ENCODE measurements at regions not wholly inside any gene's neighbourhood (a gene's known extent, or its start where the extent isn't known, plus 50 kb on each side); places are given as distances from the start of the nearest gene placed in this dataset.

DNA sequence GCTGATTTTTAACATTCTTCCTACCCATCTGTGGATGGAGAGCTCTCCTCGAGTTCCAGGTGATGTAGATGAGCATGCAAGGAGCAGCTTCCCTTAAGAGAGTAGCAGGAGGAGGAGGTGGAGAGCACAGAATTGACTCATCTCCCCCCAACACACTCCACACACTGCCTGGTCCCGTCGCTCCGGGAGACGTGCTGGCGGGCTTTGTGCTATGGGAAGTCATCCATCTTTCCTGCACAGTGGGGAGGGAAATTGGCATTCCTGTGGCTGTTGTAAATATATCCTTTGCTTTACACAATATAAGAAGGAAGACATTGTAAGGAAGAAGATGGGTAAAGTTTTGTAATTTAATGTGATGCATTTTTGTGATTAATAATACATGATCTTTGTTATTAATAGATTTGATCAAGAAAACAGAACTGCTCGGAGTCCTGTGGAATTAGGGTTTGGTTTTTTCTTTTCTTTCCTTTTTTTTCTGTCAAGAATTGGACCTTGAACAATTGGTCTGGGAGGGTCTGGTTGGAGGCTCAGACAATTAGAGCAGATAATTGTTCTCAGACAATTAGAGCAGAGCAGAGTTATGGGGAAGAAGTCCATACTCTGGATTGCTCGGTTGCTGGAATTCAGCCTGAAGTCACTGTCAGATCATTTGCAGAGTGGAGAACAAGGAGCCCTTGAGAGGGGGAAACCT lies 297.8 kb downstream of the GADD45G start:
- H3K9me3 ChIP-seq (ENCODE audit: control insufficient read depth in 2 of 2, insufficient read depth in 1 of 2, low read depth in 1 of 2, low read length in 1 of 2): no peaks in the 10 kb centered on the region
- H3K4me1 ChIP-seq (ENCODE audit: control insufficient read depth in 2 of 2, insufficient read depth in 2 of 2, low read length in 1 of 2): no peaks in the 10 kb centered on the region
- H3K4me3 ChIP-seq (ENCODE audit: low read depth in 1 of 2, low read length in 2 of 2): no peak overlapping the region
- H3K27ac ChIP-seq (ENCODE audit: low read depth in 2 of 2, low read length in 1 of 2): no peak overlapping the region
- H3K27me3 ChIP-seq (ENCODE audit: control insufficient read depth in 1 of 2, insufficient read depth in 2 of 2, low read length in 2 of 2): no peaks in the 10 kb centered on the region
- no peaks in the 10 kb centered on the region for H3K36me3 ChIP-seq (ENCODE audit: control insufficient read depth in 2 of 2, insufficient read depth in 2 of 2, low read length in 1 of 2)
- WGBS, 2 donors: 52 to 63% methylated on average over 8 of the region's 8 CpGs

DNA sequence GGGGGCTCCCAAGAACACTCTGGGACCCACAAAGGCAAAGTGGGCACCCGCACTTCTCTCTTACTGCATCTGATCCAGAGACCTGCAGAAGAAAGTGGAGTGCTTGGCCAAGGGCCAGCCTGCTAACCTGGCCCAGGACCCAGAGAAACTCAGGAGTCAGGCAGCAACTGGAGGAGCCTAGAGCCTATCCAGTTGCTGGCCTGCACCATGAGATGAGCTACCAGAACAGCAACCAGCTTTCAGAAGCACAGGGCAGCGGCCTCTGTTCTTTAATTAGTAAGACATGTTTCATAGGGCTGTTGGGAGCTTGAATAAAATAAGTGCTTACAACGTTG lies 298.3 kb downstream of the GADD45G start:
- 80 to 84% methylated on average over 3 of the region's 3 CpGs for WGBS, 2 donors
- H3K9me3 ChIP-seq (ENCODE audit: control insufficient read depth in 2 of 2, insufficient read depth in 1 of 2, low read depth in 1 of 2, low read length in 1 of 2): no peaks in the 10 kb centered on the region
- H3K27me3 ChIP-seq (ENCODE audit: control insufficient read depth in 1 of 2, insufficient read depth in 2 of 2, low read length in 2 of 2): no peaks in the 10 kb centered on the region

DNA sequence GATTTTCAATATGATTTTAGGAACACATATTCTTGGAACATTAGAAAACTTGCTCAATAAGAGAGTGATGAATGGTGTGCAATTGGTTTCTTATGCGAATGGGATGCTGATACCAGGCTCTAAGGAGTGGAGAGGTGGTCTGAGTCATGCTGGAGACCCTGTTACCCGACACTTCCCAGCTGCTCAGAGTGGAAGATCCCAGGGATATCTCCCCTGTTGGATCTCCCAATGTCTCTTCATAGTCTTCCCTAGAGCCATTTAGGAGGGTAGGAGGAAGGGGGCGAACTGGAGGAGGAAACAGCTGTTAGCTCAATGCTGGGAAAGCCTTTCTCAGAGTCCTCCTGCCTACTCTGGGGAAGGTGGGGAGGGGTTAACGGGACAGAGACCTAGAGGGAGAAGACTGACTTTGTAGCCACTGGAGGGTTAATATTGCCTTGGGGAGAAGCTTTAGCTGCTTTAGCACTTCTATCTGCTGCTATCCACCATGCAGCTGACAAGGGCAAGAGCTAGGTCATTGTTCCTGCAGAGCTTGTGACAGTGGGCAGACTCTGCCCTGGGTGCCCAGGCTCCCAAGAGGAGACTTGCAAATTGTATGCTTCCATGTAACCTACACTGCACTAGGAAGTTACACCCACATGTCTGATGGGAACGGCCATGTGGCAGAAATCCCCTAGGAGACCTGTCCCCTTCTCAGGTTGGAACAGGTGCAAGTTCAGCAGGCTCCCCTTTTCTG lies 301.0 kb downstream of the GADD45G start:
- H3K9me3 ChIP-seq (ENCODE audit: control insufficient read depth in 2 of 2, insufficient read depth in 1 of 2, low read depth in 1 of 2, low read length in 1 of 2): no peaks in the 10 kb centered on the region
- WGBS, 2 donors: 84 to 89% methylated on average over 5 of the region's 5 CpGs
- no peak overlapping the region for H3K27ac ChIP-seq (ENCODE audit: low read depth in 2 of 2, low read length in 1 of 2)
- H3K4me1 ChIP-seq (ENCODE audit: control insufficient read depth in 2 of 2, insufficient read depth in 2 of 2, low read length in 1 of 2): no peaks in the 10 kb centered on the region
- no peak overlapping the region for H3K4me3 ChIP-seq (ENCODE audit: low read depth in 1 of 2, low read length in 2 of 2)
- H3K27me3 ChIP-seq (ENCODE audit: control insufficient read depth in 1 of 2, insufficient read depth in 2 of 2, low read length in 2 of 2): no peaks in the 10 kb centered on the region
- H3K36me3 ChIP-seq (ENCODE audit: control insufficient read depth in 2 of 2, insufficient read depth in 2 of 2, low read length in 1 of 2): no peaks in the 10 kb centered on the region

More for the DNA sequence above, 298.3 kb downstream of the GADD45G start:
- Histone ChIP-seq H3K4me3 (ENCODE audit: low read depth in 1 of 2, low read length in 2 of 2) (no peak overlapping the region), H3K36me3 (ENCODE audit: control insufficient read depth in 2 of 2, insufficient read depth in 2 of 2, low read length in 1 of 2) (no peaks in the 10 kb centered on the region), H3K4me1 (ENCODE audit: control insufficient read depth in 2 of 2, insufficient read depth in 2 of 2, low read length in 1 of 2) (no peaks in the 10 kb centered on the region), H3K27ac (ENCODE audit: low read depth in 2 of 2, low read length in 1 of 2) (no peak overlapping the region)

DNA sequence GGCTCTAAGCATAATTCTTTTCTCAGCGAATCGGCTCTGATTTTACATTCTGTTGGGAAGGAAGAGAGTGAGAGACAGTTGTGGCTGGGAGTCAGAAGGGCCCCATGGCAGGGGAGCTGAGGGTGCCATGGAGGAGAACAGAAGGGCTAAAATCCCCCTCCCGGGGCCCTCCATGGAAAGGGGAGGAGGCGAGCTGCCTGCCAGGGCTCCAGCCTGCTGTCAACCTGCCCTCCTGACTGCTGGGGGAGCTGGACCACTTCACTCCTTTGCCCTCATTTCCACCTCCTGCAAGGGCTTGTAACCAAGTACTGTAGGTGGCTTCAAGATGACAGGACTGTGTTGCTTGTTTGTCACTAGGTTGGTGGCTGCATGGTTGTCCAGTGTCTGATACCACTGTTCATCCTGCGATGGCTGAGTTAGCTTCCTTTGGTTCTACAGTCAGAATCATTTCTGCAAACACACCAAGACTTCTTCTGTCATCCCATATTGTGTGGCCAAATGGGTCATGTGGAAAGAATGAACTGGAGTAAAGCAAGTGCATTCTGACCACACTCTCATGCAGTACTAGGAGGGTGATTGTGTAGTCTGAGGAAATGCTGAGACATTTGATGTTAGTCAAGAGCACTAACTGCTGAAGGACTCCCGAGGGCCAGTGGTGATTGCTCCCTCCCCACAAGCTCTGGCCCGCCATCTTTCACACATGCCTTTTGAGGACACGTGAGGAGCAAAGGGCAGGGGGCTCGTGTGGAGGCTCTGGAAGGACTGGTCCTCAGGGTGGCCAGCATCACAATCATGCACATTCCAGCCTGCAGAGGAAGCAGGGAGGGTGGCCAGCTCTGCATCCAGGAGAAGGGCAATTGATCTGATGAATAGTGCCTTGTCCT lies 307.2 kb downstream of the GADD45G start:
- H3K36me3 ChIP-seq (ENCODE audit: control insufficient read depth in 2 of 2, insufficient read depth in 2 of 2, low read length in 1 of 2): no peaks in the 10 kb centered on the region
- 85 to 87% methylated on average over 9 of the region's 9 CpGs for WGBS, 2 donors

DNA sequence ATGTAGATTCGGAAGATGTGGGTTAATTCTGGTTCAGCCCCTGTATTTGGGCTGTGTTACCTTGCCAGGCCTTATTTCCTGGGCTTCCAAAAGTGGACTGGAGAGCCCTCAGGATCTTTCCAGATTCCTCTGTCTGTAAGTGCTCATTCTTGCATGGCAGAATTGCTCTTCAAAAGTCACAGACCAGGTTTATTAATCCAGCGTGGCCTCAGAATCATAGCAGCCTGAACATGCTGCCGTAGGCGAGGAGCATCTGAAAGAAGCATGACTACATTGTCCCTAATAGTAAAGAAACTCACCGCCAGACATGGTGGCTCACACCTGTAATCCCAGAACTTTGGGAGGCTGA lies 307.8 kb downstream of the GADD45G start:
- WGBS, 2 donors: 94 to 97% methylated on average over 5 of the region's 5 CpGs
- H3K36me3 ChIP-seq (ENCODE audit: control insufficient read depth in 2 of 2, insufficient read depth in 2 of 2, low read length in 1 of 2): no peaks in the 10 kb centered on the region
- no peaks in the 10 kb centered on the region for H3K4me1 ChIP-seq (ENCODE audit: control insufficient read depth in 2 of 2, insufficient read depth in 2 of 2, low read length in 1 of 2)
- H3K9me3 ChIP-seq (ENCODE audit: control insufficient read depth in 2 of 2, insufficient read depth in 1 of 2, low read depth in 1 of 2, low read length in 1 of 2): no peaks in the 10 kb centered on the region
- no peaks in the 10 kb centered on the region for H3K27me3 ChIP-seq (ENCODE audit: control insufficient read depth in 1 of 2, insufficient read depth in 2 of 2, low read length in 2 of 2)
- no peak overlapping the region for H3K4me3 ChIP-seq (ENCODE audit: low read depth in 1 of 2, low read length in 2 of 2)
- H3K27ac ChIP-seq (ENCODE audit: low read depth in 2 of 2, low read length in 1 of 2): no peak overlapping the region

More for the DNA sequence above, 307.2 kb downstream of the GADD45G start:
- H3K4me1 ChIP-seq (ENCODE audit: control insufficient read depth in 2 of 2, insufficient read depth in 2 of 2, low read length in 1 of 2): no peaks in the 10 kb centered on the region
- no peaks in the 10 kb centered on the region for H3K9me3 ChIP-seq (ENCODE audit: control insufficient read depth in 2 of 2, insufficient read depth in 1 of 2, low read depth in 1 of 2, low read length in 1 of 2)
- H3K27me3 ChIP-seq (ENCODE audit: control insufficient read depth in 1 of 2, insufficient read depth in 2 of 2, low read length in 2 of 2): no peaks in the 10 kb centered on the region
- H3K27ac ChIP-seq (ENCODE audit: low read depth in 2 of 2, low read length in 1 of 2): no peak overlapping the region
- H3K4me3 ChIP-seq (ENCODE audit: low read depth in 1 of 2, low read length in 2 of 2): no peak overlapping the region

DNA sequence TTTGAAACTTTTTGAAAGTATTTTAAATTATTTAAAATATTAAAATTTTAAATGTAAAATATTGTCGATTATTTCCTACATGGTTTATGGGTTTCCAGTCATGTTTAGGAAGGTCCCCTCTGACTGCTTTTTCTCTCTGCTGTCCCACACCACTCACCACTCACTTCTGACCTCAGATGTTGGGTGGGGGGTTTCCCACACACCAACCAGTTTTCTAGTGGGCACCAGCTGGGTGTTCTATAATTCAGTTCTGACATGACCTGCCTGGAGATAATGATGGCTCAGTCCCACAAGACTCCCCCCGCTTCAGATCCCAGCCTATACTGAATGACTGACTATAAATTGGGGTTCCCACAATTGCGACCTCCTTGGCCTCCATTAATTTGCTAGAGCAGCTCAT lies 310.4 kb downstream of the GADD45G start:
- Histone ChIP-seq H3K36me3 (ENCODE audit: control insufficient read depth in 2 of 2, insufficient read depth in 2 of 2, low read length in 1 of 2) (no peaks in the 10 kb centered on the region), H3K4me3 (ENCODE audit: low read depth in 1 of 2, low read length in 2 of 2) (no peak overlapping the region), H3K27ac (ENCODE audit: low read depth in 2 of 2, low read length in 1 of 2) (no peak overlapping the region), H3K9me3 (ENCODE audit: control insufficient read depth in 2 of 2, insufficient read depth in 1 of 2, low read depth in 1 of 2, low read length in 1 of 2) (peaks cover 0 to 2% of the 10 kb centered on the region in 2 donors), H3K4me1 (ENCODE audit: control insufficient read depth in 2 of 2, insufficient read depth in 2 of 2, low read length in 1 of 2) (no peaks in the 10 kb centered on the region), H3K27me3 (ENCODE audit: control insufficient read depth in 1 of 2, insufficient read depth in 2 of 2, low read length in 2 of 2) (no peaks in the 10 kb centered on the region)
- WGBS, 2 donors: 81 to 93% methylated on average over 3 of the region's 3 CpGs

DNA sequence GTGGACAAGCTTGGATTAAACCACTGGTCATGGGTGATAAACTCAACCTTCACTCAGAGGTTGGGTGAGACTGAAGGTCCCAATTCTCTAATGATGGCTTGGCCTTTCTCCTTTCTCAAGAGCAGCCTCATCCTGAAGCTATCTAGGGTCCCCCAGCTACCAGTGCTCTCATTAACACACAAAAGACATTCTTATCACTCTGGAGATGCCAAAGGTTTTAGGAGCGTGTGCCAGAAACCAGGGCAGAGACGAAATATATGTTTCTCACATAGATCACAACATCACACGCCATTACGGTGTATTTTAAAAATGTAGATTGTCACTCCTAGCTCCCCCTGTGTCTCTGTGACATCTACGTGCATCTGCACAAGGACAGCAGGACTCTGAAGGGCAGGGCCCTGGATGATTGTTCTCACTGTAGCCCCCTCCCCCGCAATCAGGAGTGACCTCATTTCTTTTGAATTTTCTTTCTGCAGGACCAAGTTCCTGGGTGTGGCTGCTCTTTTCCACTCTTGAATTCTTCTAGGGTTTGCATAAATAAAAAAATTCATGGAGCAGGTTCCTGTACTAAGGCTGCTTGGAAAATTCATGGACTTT lies 311.3 kb downstream of the GADD45G start:
- no peaks in the 10 kb centered on the region for H3K4me1 ChIP-seq (ENCODE audit: control insufficient read depth in 2 of 2, insufficient read depth in 2 of 2, low read length in 1 of 2)
- H3K36me3 ChIP-seq (ENCODE audit: control insufficient read depth in 2 of 2, insufficient read depth in 2 of 2, low read length in 1 of 2): no peaks in the 10 kb centered on the region
- no peak overlapping the region for H3K27ac ChIP-seq (ENCODE audit: low read depth in 2 of 2, low read length in 1 of 2)
- H3K4me3 ChIP-seq (ENCODE audit: low read depth in 1 of 2, low read length in 2 of 2): no peak overlapping the region
- WGBS, 2 donors: 81 to 86% methylated on average over 6 of the region's 6 CpGs
- H3K27me3 ChIP-seq (ENCODE audit: control insufficient read depth in 1 of 2, insufficient read depth in 2 of 2, low read length in 2 of 2): no peaks in the 10 kb centered on the region
- peaks cover 0 to 2% of the 10 kb centered on the region in 2 donors for H3K9me3 ChIP-seq (ENCODE audit: control insufficient read depth in 2 of 2, insufficient read depth in 1 of 2, low read depth in 1 of 2, low read length in 1 of 2)

DNA sequence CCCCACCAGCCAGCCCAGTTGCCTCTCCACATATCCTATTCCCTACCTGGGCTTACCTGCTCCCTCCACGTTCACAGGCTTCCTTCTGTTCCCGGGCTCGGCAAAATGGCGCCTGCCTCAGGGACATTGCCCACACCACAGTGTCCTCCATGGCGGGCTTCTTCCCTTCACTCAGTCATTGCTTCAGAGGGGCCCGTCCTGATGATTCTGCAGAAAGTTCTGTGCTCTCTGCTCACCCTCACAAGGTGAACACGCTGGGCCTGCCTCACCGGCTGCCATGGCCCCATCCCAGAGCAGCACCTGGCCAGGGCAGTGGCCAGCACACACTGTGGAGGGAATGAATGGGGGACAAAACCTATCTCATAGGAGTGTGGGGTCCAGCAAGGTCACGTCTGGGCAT lies 313.0 kb downstream of the GADD45G start:
- H3K27me3 ChIP-seq (ENCODE audit: control insufficient read depth in 1 of 2, insufficient read depth in 2 of 2, low read length in 2 of 2): no peaks in the 10 kb centered on the region
- H3K4me1 ChIP-seq (ENCODE audit: control insufficient read depth in 2 of 2, insufficient read depth in 2 of 2, low read length in 1 of 2): peaks cover 0 to 2% of the 10 kb centered on the region in 2 donors
- H3K27ac ChIP-seq (ENCODE audit: low read depth in 2 of 2, low read length in 1 of 2): no peak overlapping the region
- WGBS, 2 donors: 92 to 97% methylated on average over 9 of the region's 9 CpGs
- H3K9me3 ChIP-seq (ENCODE audit: control insufficient read depth in 2 of 2, insufficient read depth in 1 of 2, low read depth in 1 of 2, low read length in 1 of 2): peaks cover 0 to 2% of the 10 kb centered on the region in 2 donors
- no peak overlapping the region for H3K4me3 ChIP-seq (ENCODE audit: low read depth in 1 of 2, low read length in 2 of 2)
- H3K36me3 ChIP-seq (ENCODE audit: control insufficient read depth in 2 of 2, insufficient read depth in 2 of 2, low read length in 1 of 2): no peaks in the 10 kb centered on the region

DNA sequence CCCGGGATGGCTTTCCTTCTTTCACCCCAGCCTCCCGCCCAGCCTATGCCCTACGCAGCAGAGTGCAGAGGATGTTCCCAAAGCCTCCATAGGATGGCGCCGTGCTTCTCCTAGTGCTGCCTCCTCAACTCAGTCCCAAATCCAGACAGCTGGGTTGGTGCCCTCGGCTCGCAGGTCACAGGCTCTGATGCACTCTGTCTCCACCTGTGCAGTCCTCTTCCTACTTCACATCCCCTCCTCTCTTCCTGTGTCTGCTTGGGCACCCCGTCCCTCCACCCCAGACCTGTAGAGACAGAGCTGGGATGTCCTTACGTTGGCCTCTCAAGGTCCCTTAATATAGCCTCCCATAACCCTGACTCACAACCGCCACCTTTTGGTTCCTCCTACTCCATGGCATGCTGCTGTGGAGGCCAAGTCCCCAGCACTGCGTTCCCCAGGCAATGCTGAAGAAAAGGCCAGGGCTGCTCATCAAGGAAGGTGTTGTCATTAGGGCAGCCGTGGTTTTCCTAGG lies 314.4 kb downstream of the GADD45G start:
- H3K27ac ChIP-seq (ENCODE audit: low read depth in 2 of 2, low read length in 1 of 2): no peak overlapping the region
- H3K4me3 ChIP-seq (ENCODE audit: low read depth in 1 of 2, low read length in 2 of 2): no peak overlapping the region
- no peaks in the 10 kb centered on the region for H3K36me3 ChIP-seq (ENCODE audit: control insufficient read depth in 2 of 2, insufficient read depth in 2 of 2, low read length in 1 of 2)
- H3K27me3 ChIP-seq (ENCODE audit: control insufficient read depth in 1 of 2, insufficient read depth in 2 of 2, low read length in 2 of 2): no peaks in the 10 kb centered on the region
- WGBS, 2 donors: 54 to 72% methylated on average over 10 to 12 of the region's 12 CpGs
- peaks cover 0 to 2% of the 10 kb centered on the region in 2 donors for H3K4me1 ChIP-seq (ENCODE audit: control insufficient read depth in 2 of 2, insufficient read depth in 2 of 2, low read length in 1 of 2)
- peaks cover 0 to 2% of the 10 kb centered on the region in 2 donors for H3K9me3 ChIP-seq (ENCODE audit: control insufficient read depth in 2 of 2, insufficient read depth in 1 of 2, low read depth in 1 of 2, low read length in 1 of 2)
